ENCODE measurements at regions not wholly inside any gene's neighbourhood (a gene's known extent, or its start where the extent isn't known, plus 50 kb on each side); places are given as distances from the start of the nearest gene placed in this dataset.

GRCh38 chr6:139711804-139712585 lies 337.5 kb upstream of the CITED2 start:
- H3K27me3 Mint-ChIP-seq (ENCODE audit: insufficient read depth, unreplicated experiment) = no peaks in the 10 kb centered on the region
- no TSS peak for BruUV-seq (replicated peaks)
- peaks cover 6% of the 10 kb centered on the region for H3K36me3 Mint-ChIP-seq (ENCODE audit: insufficient read depth, unreplicated experiment)
- ChIA-PET CTCF (interaction anchor here (0.6 kb wide), 1 partner anchor 268 kb away, joined by 3 read pairs; no protein-coding TSS in a partner anchor), POLR2A (interaction anchor here (1.0 to 1.8 kb wide), 4 partner anchors 10 to 339 kb away, joined by 3 to 6 read pairs (median 4); no protein-coding TSS in a partner anchor)
- peak; percentile 45 for DNase-seq (ENCODE audit: unreplicated experiment)
- no peak for TF ChIP-seq CTCF (IDR thresholded peaks at IDR 0.05; ENCODE audit: unreplicated experiment)
- peaks cover 29% of the 10 kb centered on the region for H3K4me1 Mint-ChIP-seq (ENCODE audit: insufficient read depth, unreplicated experiment)
- intact Hi-C loops (cut with micrococcal nuclease) = no loop called here
- no peaks in the 10 kb centered on the region for H3K9me3 Mint-ChIP-seq (ENCODE audit: unreplicated experiment)
- H3K4me3 Mint-ChIP-seq (ENCODE audit: unreplicated experiment) = no peak overlapping the region
- peak overlapping the region; percentile 62 for H3K27ac Mint-ChIP-seq (ENCODE audit: low read depth, unreplicated experiment)

GRCh38 chr6:139710556-139710955 lies 336.1 kb upstream of the CITED2 start:
- intact Hi-C loops (cut with micrococcal nuclease) = no loop called here
- no peak for DNase-seq (ENCODE audit: unreplicated experiment)
- Mint-ChIP-seq H3K4me1 (ENCODE audit: insufficient read depth, unreplicated experiment) (peaks cover 29% of the 10 kb centered on the region), H3K27me3 (ENCODE audit: insufficient read depth, unreplicated experiment) (no peaks in the 10 kb centered on the region), H3K4me3 (ENCODE audit: unreplicated experiment) (no peak overlapping the region), H3K36me3 (ENCODE audit: insufficient read depth, unreplicated experiment) (peaks cover 6% of the 10 kb centered on the region), H3K27ac (ENCODE audit: low read depth, unreplicated experiment) (no peak overlapping the region), H3K9me3 (ENCODE audit: unreplicated experiment) (no peaks in the 10 kb centered on the region)
- BruUV-seq (replicated peaks) = no TSS peak
- POLR2A ChIA-PET = interaction anchor here (1.9 kb wide), 1 partner anchor 336 kb away, joined by 4 read pairs; the partner anchor contains the start of gene CITED2
- CTCF ChIA-PET = interaction anchor here (0.7 kb wide), 1 partner anchor 52 kb away, joined by 4 read pairs; no protein-coding TSS in a partner anchor
- no peak for TF ChIP-seq CTCF (IDR thresholded peaks at IDR 0.05; ENCODE audit: unreplicated experiment)

GRCh38 chr6:139708337-139709199 lies 334.1 kb upstream of the CITED2 start:
- TF ChIP-seq CTCF (IDR thresholded peaks at IDR 0.05; ENCODE audit: unreplicated experiment) = no peak
- no peaks in the 10 kb centered on the region for H3K36me3 Mint-ChIP-seq (ENCODE audit: insufficient read depth, unreplicated experiment)
- DNase-seq (ENCODE audit: unreplicated experiment) = no peak
- ChIA-PET POLR2A (interaction anchor here (0.6 to 3.6 kb wide), 8 partner anchors 9 to 333 kb away, joined by 3 to 22 read pairs (median 4); partner anchors contain the start of gene CITED2), CTCF (no interaction called here)
- H3K4me3 Mint-ChIP-seq (ENCODE audit: unreplicated experiment) = no peak overlapping the region
- H3K9me3 Mint-ChIP-seq (ENCODE audit: unreplicated experiment) = no peaks in the 10 kb centered on the region
- peaks cover 18% of the 10 kb centered on the region for H3K4me1 Mint-ChIP-seq (ENCODE audit: insufficient read depth, unreplicated experiment)
- no TSS peak for BruUV-seq (replicated peaks)
- no peaks in the 10 kb centered on the region for H3K27me3 Mint-ChIP-seq (ENCODE audit: insufficient read depth, unreplicated experiment)
- intact Hi-C loops (cut with micrococcal nuclease) = no loop called here
- H3K27ac Mint-ChIP-seq (ENCODE audit: low read depth, unreplicated experiment) = no peak overlapping the region

- Mint-ChIP-seq H3K4me3 (ENCODE audit: unreplicated experiment) (no peak overlapping the region), H3K36me3 (ENCODE audit: insufficient read depth, unreplicated experiment) (no peaks in the 10 kb centered on the region), H3K4me1 (ENCODE audit: insufficient read depth, unreplicated experiment) (peaks cover 11% of the 10 kb centered on the region), H3K27me3 (ENCODE audit: insufficient read depth, unreplicated experiment) (no peaks in the 10 kb centered on the region), H3K9me3 (ENCODE audit: unreplicated experiment) (no peaks in the 10 kb centered on the region), H3K27ac (ENCODE audit: low read depth, unreplicated experiment) (no peak overlapping the region)
- TF ChIP-seq CTCF (IDR thresholded peaks at IDR 0.05; ENCODE audit: unreplicated experiment) = no peak
- DNase-seq (ENCODE audit: unreplicated experiment) = no peak
- no TSS peak for BruUV-seq (replicated peaks)
- intact Hi-C loops (cut with micrococcal nuclease) = no loop called here
- ChIA-PET CTCF (interaction anchor here (0.5 kb wide), 1 partner anchor 1837 kb away, joined by 4 read pairs; no protein-coding TSS in a partner anchor), POLR2A (interaction anchor here (1.5 to 3.6 kb wide), 3 partner anchors 8 to 332 kb away, joined by 4 to 22 read pairs (median 5); partner anchors contain the start of gene CITED2)
Observed at GRCh38 chr6:139706912-139707311, 332.5 kb upstream of the CITED2 start.

All from MCF 10A (cell line).